ENCODE measurements at regions not wholly inside any gene's neighbourhood (a gene's known extent, or its start where the extent isn't known, plus 50 kb on each side); places are given as distances from the start of the nearest gene placed in this dataset.

DNA sequence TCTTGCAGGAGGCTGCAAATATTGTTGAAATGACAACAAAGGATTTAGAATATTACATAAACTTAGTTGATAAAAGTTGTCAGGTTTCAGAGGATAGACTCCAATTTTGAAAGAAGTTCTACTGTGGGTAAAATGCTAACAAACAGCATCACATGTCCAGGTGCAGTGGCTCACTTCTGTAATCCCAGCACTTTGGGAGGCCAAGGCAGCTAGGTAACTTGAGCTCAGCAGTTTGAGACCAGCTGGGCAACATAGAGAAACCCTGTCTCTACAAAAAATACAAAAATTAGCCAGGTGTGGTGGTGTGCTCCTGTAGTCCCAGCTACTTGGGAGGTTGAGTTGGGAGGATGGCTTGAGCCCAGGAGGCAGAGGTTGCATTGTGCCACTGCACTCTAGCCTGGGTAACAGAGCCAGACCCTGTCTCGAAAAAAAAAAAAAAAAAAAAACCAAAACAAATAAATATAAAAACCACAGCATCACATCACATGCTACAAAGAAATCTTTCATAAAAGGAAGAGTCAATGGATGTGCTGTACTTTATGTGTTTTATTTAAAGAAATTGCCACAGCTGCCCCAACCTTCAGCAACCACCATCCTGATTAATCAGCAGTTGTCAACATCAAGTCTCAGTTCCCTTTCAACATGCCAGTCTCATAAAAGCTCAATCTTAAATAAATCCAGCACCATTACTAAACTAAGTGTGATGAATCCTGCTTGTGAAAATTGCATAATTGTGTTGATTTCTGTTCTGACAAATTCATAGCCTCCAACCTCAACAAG lies 83.2 kb upstream of the MBL2 start:
- RAD21 ChIA-PET (ENCODE audit: low non-redundant PET in 1 of 2, low total read pairs in 2 of 2, uncharacterized antibody in 2 of 2, unreplicated experiment in 2 of 2): no interaction called here
- POLR2A ChIA-PET: no interaction called here
- no peaks in the 10 kb centered on the region for H3K9me2 ChIP-seq (ENCODE audit: insufficient read depth)
- no peaks in the 10 kb centered on the region for H3K79me2 ChIP-seq (ENCODE audit: insufficient read depth, low read length)
- BruUV-seq (replicated peaks): no TSS peak
- H3K4me3 ChIP-seq (replicated peaks in 1 of 2; ENCODE audit: low read depth in 1 of 2, low read length in 2 of 2): no peak overlapping the region
- H3K9me3 ChIP-seq (ENCODE audit: control insufficient read depth in 1 of 2, insufficient read depth in 1 of 2, low read depth in 1 of 2, low read length in 2 of 2): no peaks in the 10 kb centered on the region
- CTCF ChIA-PET: no interaction called here
- no peak overlapping the region for H3K27ac ChIP-seq (ENCODE audit: low read depth, low read length)
- no peaks in the 10 kb centered on the region for H3K27me3 ChIP-seq (ENCODE audit: insufficient read depth, low read length)
- H3K4me2 ChIP-seq (ENCODE audit: low read length): no peak overlapping the region
- no peak for TF ChIP-seq POLR2A (IDR thresholded peaks at IDR 0.05; ENCODE audit: borderline replicate concordance, extremely low read depth, insufficient read depth, insufficient read length)
- no peak for TF ChIP-seq ZFX (IDR thresholded peaks at IDR 0.05)
- TF ChIP-seq, protein P1, sequence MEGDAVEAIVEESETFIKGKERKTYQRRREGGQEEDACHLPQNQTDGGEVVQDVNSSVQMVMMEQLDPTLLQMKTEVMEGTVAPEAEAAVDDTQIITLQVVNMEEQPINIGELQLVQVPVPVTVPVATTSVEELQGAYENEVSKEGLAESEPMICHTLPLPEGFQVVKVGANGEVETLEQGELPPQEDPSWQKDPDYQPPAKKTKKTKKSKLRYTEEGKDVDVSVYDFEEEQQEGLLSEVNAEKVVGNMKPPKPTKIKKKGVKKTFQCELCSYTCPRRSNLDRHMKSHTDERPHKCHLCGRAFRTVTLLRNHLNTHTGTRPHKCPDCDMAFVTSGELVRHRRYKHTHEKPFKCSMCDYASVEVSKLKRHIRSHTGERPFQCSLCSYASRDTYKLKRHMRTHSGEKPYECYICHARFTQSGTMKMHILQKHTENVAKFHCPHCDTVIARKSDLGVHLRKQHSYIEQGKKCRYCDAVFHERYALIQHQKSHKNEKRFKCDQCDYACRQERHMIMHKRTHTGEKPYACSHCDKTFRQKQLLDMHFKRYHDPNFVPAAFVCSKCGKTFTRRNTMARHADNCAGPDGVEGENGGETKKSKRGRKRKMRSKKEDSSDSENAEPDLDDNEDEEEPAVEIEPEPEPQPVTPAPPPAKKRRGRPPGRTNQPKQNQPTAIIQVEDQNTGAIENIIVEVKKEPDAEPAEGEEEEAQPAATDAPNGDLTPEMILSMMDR (IDR thresholded peaks at IDR 0.05 in 2 of 3, conservative IDR thresholded peaks at IDR 0.05 in 1 of 3; ENCODE audit: borderline replicate concordance in 1 of 3, insufficient read depth in 1 of 3, low read depth in 2 of 3, low read length in 2 of 3): no peak
- TF ChIP-seq TCF7L2 (IDR thresholded peaks at IDR 0.05; ENCODE audit: borderline replicate concordance, extremely low read depth, insufficient read depth, insufficient read length): no peak
- no peak for TF ChIP-seq EGR1 (IDR thresholded peaks at IDR 0.05; ENCODE audit: low read depth)
- TF ChIP-seq, protein P2, sequence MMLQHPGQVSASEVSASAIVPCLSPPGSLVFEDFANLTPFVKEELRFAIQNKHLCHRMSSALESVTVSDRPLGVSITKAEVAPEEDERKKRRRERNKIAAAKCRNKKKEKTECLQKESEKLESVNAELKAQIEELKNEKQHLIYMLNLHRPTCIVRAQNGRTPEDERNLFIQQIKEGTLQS (IDR thresholded peaks at IDR 0.05): no peak
- no peak for TF ChIP-seq YY1 (IDR thresholded peaks at IDR 0.05; ENCODE audit: extremely low read depth, insufficient replicate concordance, low read depth, low read length)
- TF ChIP-seq POLR2AphosphoS5 (IDR thresholded peaks at IDR 0.05; ENCODE audit: low read depth, low read length): no peak
- no peak overlapping the region for H3K9ac ChIP-seq (ENCODE audit: low read length)
- H3K36me3 ChIP-seq (ENCODE audit: control insufficient read depth in 1 of 2, insufficient read depth in 2 of 2, low read length in 2 of 2): no peaks in the 10 kb centered on the region
- ATAC-seq (no peak), DNase-seq (ENCODE audit: low read depth, low spot score) (no peak)
- no peak overlapping the region for H2AFZ ChIP-seq (ENCODE audit: low read depth, low read length, poor library complexity, severe bottlenecking)
- H4K20me1 ChIP-seq (ENCODE audit: insufficient read depth): no peaks in the 10 kb centered on the region
- intact Hi-C loops (cut with micrococcal nuclease): no loop called here
- H3K4me1 ChIP-seq (ENCODE audit: control insufficient read depth in 1 of 2, insufficient read depth in 2 of 2, low read length in 2 of 2): no peaks in the 10 kb centered on the region
